Breast epithelium (tissue), 3 donors: ENCODE measurements at regions not wholly inside any gene's neighbourhood (a gene's known extent, or its start where the extent isn't known, plus 50 kb on each side); places are given as distances from the start of the nearest gene placed in this dataset.

ENCODE experiments used
- CTCF ChIP-seq, 3 donors: fragments of 450-650 bp; IDR thresholded peaks; one replicate each; pipeline ENCODE4 v1.5.1; 2016 to 2017; ENCODE audit warnings: antibody characterized with exemption in 3 of 3, mild to moderate bottlenecking in 3 of 3, moderate library complexity in 3 of 3
- POLR2AphosphoS5 ChIP-seq, 3 donors: sonication (generic); formaldehyde crosslinking; IDR thresholded peaks; one replicate each; pipeline ENCODE4 v1.6.1; 2017; ENCODE audit warnings: antibody characterized with exemption in 3 of 3

- peak; percentile 34 to 74 (median 70) for TF ChIP-seq CTCF (IDR thresholded peaks at IDR 0.05)
- no peak for TF ChIP-seq POLR2AphosphoS5 (IDR thresholded peaks at IDR 0.05)
Measured at GRCh38 chr1:199684686-199685273, 342.7 kb upstream of the NR5A2 start.
